ENCODE measurements at regions not wholly inside any gene's neighbourhood (a gene's known extent, or its start where the extent isn't known, plus 50 kb on each side); places are given as distances from the start of the nearest gene placed in this dataset.

GRCh38 chr4:15143551-15143950 lies 141.3 kb downstream of the CPEB2 start:
- DNase-seq (ENCODE audit: low spot score): no peak
- Histone ChIP-seq H3K36me3 (no peaks in the 10 kb centered on the region), H3K27me3 (replicated peaks; ENCODE audit: insufficient read depth) (no peaks in the 10 kb centered on the region), H3K4me1 (ENCODE audit: control insufficient read depth in 1 of 2, low read depth in 2 of 2) (peaks cover 0 to 12% of the 10 kb centered on the region in 2 donors), H3K9me3 (no peaks in the 10 kb centered on the region), H3K27ac (no peak overlapping the region), H3K4me3 (no peak overlapping the region)
- no peak for ATAC-seq (ENCODE audit: insufficient number of reproducible peaks, low FRiP score, low read depth)
- TF ChIP-seq, protein P1, sequence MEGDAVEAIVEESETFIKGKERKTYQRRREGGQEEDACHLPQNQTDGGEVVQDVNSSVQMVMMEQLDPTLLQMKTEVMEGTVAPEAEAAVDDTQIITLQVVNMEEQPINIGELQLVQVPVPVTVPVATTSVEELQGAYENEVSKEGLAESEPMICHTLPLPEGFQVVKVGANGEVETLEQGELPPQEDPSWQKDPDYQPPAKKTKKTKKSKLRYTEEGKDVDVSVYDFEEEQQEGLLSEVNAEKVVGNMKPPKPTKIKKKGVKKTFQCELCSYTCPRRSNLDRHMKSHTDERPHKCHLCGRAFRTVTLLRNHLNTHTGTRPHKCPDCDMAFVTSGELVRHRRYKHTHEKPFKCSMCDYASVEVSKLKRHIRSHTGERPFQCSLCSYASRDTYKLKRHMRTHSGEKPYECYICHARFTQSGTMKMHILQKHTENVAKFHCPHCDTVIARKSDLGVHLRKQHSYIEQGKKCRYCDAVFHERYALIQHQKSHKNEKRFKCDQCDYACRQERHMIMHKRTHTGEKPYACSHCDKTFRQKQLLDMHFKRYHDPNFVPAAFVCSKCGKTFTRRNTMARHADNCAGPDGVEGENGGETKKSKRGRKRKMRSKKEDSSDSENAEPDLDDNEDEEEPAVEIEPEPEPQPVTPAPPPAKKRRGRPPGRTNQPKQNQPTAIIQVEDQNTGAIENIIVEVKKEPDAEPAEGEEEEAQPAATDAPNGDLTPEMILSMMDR (IDR thresholded peaks at IDR 0.05): no peak

GRCh38 chr4:15144249-15144966 lies 142.1 kb downstream of the CPEB2 start:
- no peaks in the 10 kb centered on the region for H3K9me3 ChIP-seq
- DNase-seq (ENCODE audit: low spot score): no peak
- H3K4me1 ChIP-seq (ENCODE audit: control insufficient read depth in 1 of 2, low read depth in 2 of 2): peaks cover 5 to 21% of the 10 kb centered on the region in 2 donors
- H3K27ac ChIP-seq: no peak overlapping the region
- TF ChIP-seq, protein P1 (IDR thresholded peaks at IDR 0.05): no peak
- no peaks in the 10 kb centered on the region for H3K36me3 ChIP-seq
- no peak overlapping the region for H3K4me3 ChIP-seq
- no peaks in the 10 kb centered on the region for H3K27me3 ChIP-seq (replicated peaks; ENCODE audit: insufficient read depth)
- ATAC-seq (ENCODE audit: insufficient number of reproducible peaks, low FRiP score, low read depth): no peak

DNA sequence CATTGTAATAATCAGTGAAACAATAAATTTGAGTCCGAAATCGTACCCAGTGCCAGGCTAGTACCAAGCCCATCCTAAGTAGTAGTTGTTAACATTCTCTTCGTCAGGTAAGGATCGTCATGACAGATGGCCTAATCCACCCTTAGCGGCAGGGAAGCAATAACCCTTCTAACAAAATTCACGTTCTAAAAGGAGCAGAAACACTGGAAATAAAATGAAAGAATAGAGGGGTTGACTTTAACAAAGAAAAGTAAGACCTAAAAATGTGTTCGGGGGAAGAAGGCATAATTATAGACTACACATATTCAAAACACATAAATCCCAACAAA lies 142.7 kb downstream of the CPEB2 start:
- H3K27me3 ChIP-seq (replicated peaks; ENCODE audit: insufficient read depth): no peaks in the 10 kb centered on the region
- no peaks in the 10 kb centered on the region for H3K36me3 ChIP-seq
- no peaks in the 10 kb centered on the region for H3K9me3 ChIP-seq
- H3K27ac ChIP-seq: no peak overlapping the region
- no peak for ATAC-seq (ENCODE audit: insufficient number of reproducible peaks, low FRiP score, low read depth)
- H3K4me1 ChIP-seq (ENCODE audit: control insufficient read depth in 1 of 2, low read depth in 2 of 2): peaks cover 10 to 26% of the 10 kb centered on the region in 2 donors
- TF ChIP-seq, protein P1 (IDR thresholded peaks at IDR 0.05): no peak
- H3K4me3 ChIP-seq: no peak overlapping the region
- no peak for DNase-seq (ENCODE audit: low spot score)

DNA sequence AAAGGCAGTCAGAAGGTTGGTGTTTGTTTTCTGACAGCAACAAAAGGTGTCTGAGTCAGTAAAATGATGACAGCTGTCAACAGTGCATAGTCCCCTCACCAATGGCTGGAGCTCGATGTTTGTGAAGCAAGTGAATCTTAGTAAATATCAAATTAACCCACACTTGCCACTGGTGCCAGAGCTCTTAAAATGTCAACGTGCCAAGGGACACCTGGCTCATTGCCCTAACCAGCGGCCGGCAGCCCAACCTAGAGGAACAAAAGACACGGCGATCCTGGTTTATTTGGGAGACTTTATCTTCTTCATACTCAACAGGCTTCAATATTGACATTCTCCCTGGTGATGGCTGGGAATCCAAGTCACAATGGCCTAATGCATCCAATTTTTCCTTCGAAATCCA lies 143.4 kb downstream of the CPEB2 start:
- no peak overlapping the region for H3K4me3 ChIP-seq
- DNase-seq (ENCODE audit: low spot score): no peak
- TF ChIP-seq, protein P1 (IDR thresholded peaks at IDR 0.05): no peak
- H3K9me3 ChIP-seq: no peaks in the 10 kb centered on the region
- H3K27me3 ChIP-seq (replicated peaks; ENCODE audit: insufficient read depth): no peaks in the 10 kb centered on the region
- H3K36me3 ChIP-seq: no peaks in the 10 kb centered on the region
- no peak for ATAC-seq (ENCODE audit: insufficient number of reproducible peaks, low FRiP score, low read depth)
- peaks cover 10 to 32% of the 10 kb centered on the region in 2 donors for H3K4me1 ChIP-seq (ENCODE audit: control insufficient read depth in 1 of 2, low read depth in 2 of 2)
- H3K27ac ChIP-seq: no peak overlapping the region

DNA sequence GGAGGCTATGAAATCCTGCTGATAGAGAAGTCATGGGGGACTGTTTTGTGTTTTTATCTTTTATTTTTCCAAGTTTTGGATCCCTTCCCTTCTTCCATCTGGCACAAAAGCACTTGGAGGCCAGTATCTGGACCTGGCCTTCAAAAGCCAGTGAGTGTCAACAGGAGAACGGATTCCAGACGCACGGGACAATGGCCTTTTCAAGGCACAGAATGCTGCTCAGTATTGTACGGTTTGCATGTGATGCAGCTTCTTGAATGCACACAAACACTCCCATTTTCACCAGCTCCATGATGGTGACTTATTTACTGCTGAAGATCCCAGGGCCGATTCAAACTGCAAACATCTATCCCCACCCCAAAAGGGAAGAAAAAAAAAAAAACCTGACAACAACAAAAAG lies 145.4 kb downstream of the CPEB2 start:
- TF ChIP-seq, protein P1 (IDR thresholded peaks at IDR 0.05): no peak
- Histone ChIP-seq H3K4me3 (no peak overlapping the region), H3K36me3 (no peaks in the 10 kb centered on the region), H3K27ac (no peak overlapping the region), H3K4me1 (ENCODE audit: control insufficient read depth in 1 of 2, low read depth in 2 of 2) (peaks cover 10 to 32% of the 10 kb centered on the region in 2 donors), H3K9me3 (no peaks in the 10 kb centered on the region), H3K27me3 (replicated peaks; ENCODE audit: insufficient read depth) (no peaks in the 10 kb centered on the region)
- DNase-seq (ENCODE audit: low spot score) (no peak), ATAC-seq (ENCODE audit: insufficient number of reproducible peaks, low FRiP score, low read depth) (no peak)
